ENCODE measurements at regions not wholly inside any gene's neighbourhood (a gene's known extent, or its start where the extent isn't known, plus 50 kb on each side); places are given as distances from the start of the nearest gene placed in this dataset.

DNA sequence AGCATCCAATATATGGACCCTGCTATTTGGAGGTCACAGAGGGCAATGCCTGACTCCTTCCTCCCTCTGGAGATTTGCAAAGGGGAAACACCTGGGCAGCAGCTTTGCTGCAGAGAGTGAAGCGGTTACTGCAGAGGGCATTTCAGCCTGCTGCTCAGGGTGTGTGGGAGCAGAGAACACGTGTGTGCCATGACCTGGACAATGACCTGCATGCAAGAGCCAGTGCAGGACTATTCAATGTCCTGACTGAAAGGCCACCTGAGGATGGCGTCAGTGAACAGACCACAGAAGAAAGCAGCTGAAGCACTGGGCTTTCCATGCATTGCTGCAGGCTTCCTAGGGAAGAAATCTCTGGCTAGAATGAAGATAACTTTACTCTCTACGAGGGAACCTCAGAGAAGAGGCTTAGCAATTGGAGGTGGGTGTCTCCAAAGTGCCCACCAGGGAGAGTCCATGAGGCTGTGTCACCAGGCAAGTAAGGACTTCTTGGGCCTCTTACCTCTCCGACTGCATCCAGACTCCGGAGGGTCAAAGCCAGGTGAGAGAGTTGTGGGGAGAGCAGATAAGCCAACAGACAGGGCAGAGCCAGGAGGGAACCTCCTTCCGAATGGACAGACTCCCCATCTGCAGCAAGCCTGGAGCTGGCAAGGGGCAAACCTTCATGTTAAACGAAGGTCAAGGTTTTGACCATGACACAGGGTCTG, 52.9 kb upstream of the PMEPA1 start:
- Histone ChIP-seq H3K36me3 (replicated peaks; ENCODE audit: control insufficient read depth, insufficient read depth, low read length) (no peaks in the 10 kb centered on the region), H3K27me3 (ENCODE audit: control insufficient read depth, insufficient read depth, low read length) (no peaks in the 10 kb centered on the region), H3K4me3 (ENCODE audit: insufficient read depth, low read depth, low read length) (no peak overlapping the region)
- no peak for DNase-seq

DNA sequence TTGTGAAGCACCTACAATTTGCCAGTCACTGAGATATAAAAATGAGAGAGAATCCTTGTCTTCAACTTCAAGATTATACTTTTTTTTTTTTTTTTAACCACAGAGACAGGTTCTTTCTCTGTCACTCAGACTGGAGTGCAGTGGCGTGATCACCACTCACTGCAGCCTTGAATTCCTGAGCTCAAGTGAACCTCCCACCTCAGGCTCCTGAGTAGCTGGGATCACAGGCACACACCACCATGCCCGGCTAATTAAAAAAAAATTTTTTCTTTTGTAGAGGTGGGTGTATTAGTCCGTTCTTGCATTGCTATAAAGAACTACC, 51.6 kb upstream of the PMEPA1 start:
- Histone ChIP-seq H3K36me3 (replicated peaks; ENCODE audit: control insufficient read depth, insufficient read depth, low read length) (no peaks in the 10 kb centered on the region), H3K27me3 (ENCODE audit: control insufficient read depth, insufficient read depth, low read length) (no peaks in the 10 kb centered on the region; the same call in 1 of the 2 replicates), H3K4me3 (ENCODE audit: insufficient read depth, low read depth, low read length) (no peak overlapping the region)
- no peak for DNase-seq

GRCh38 chr20:57760698-57761412, 51.0 kb upstream of the PMEPA1 start:
- Histone ChIP-seq H3K27me3 (ENCODE audit: control insufficient read depth, insufficient read depth, low read length) (no peaks in the 10 kb centered on the region; the same call in 1 of the 2 replicates), H3K4me3 (ENCODE audit: insufficient read depth, low read depth, low read length) (no peak overlapping the region), H3K36me3 (replicated peaks; ENCODE audit: control insufficient read depth, insufficient read depth, low read length) (no peaks in the 10 kb centered on the region)
- no peak for DNase-seq

DNA sequence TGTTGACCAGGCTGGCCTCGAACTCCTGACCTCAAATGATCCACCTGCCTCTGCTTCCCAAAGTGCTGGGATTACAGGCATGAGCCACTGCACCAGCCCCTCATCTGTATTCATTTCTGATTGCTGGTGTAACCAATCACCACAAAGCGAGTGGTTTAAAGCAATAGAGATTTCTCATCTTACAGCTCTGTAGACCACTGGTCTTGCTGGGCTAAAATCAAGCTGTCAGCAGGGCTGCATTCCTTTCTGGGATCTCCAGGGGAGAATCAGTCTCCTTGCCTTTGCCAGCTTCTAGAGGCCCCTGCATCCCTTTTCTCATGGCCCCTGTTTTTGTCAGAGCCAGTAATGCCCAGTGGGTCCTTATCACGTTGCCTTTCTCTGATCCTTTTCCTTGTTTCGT, 49.9 kb upstream of the PMEPA1 start:
- Histone ChIP-seq H3K36me3 (replicated peaks; ENCODE audit: control insufficient read depth, insufficient read depth, low read length) (no peaks in the 10 kb centered on the region), H3K4me3 (ENCODE audit: insufficient read depth, low read depth, low read length) (no peak overlapping the region), H3K27me3 (ENCODE audit: control insufficient read depth, insufficient read depth, low read length) (no peaks in the 10 kb centered on the region; the same call in 1 of the 2 replicates)
- DNase-seq: no peak
